MV-4-11 (cell line): ENCODE measurements at regions not wholly inside any gene's neighbourhood (a gene's known extent, or its start where the extent isn't known, plus 50 kb on each side); places are given as distances from the start of the nearest gene placed in this dataset.

Source experiments
- DNase-seq: peaks from one replicate; lab custom pipeline; 2025; lab: John Stamatoyannopoulos, UW

DNA sequence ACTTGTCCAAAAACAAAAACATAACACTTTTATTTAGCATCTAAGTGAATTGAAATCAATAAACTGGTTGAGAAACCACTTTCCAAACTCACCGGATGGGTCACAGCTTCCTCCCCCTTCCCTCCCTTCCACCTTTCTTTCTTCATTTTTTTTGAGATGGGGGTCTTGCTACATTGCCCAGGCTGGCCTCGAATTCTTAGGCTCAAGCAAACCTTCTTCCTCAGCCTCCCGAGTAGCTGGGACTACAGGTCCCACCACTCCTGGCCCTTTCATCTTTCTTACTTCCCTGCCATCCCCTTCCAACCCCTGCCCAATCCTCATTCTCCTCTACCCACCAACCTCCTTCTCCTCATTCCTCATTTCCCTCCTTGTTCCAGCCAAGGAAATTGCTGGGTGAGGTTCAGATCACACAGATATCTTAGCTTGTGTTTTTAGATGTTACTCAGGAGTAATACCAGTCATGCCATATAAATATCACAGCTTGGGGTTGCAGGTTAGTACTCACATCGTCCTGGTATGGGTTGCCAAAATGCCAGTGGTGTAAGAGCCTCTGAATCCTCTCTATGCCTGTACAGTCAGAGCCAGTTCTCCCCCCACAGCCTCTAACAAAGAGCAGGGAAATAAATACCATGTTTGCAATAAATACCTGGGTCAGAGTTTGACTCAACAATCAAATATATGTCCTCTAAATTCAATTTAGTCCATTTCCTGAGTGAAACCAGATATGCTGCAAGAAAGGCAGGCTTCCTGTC lies 132.7 kb upstream of the NDUFV2 start:
- DNase-seq = no peak

DNA sequence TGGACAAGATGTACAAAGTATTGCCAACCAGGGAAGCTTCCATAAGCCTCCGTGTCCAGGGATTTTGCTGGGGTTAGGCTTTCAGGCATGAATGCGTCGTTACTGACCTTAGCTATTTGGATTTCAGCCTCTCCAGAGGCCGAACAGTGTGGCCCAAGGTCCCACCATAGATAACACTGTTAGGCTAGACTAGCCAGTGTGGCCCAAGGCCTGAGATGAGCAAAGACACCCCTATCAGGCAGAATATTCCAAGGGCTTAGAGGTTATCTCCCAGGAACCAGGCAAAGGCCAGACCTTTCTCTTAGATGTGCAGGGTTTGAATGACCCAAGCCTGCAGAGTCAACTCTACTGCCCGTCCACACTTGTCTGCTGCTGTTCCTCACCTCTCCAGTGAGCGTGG lies 131.7 kb upstream of the NDUFV2 start:
- DNase-seq = no peak

DNA sequence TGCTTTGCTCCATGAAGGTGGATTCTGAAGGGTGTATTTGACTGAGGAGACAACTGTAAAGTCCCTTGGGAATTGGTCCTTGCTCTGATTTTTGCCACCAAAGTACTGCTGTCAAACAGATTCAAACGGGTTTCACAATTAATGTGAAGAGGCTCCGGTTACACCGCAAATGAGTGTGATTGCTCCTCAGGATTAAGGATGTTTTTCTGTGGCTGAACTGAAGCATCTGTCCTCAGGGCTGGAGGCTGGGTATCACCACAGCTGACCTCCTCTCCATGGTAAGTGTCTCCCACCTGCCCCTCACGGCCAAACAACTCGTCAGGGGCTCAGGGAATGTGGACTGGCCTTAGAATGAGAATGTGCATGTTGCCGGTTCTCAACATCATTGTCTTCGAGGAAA lies 130.4 kb upstream of the NDUFV2 start:
- DNase-seq = no peak

DNA sequence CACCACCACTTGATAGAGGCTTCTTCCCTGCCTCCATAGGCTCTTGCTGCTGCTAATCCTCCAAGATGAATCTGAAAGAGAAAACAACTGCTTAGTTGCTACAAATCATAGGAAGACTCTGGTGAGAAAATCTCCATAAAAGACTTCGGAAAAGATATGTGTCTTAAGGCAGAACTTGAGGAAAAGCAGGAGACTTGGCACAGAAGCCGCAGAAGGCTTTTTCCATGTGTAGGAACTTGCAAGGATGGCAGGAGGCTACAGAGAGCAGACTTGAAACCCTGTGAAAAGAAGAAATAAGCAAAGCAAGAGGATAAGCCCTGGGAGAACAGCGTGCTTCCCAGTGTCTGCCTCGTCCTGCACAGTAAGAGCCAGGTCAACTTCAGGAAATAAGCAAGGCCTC lies 128.2 kb upstream of the NDUFV2 start:
- no peak for DNase-seq

DNA sequence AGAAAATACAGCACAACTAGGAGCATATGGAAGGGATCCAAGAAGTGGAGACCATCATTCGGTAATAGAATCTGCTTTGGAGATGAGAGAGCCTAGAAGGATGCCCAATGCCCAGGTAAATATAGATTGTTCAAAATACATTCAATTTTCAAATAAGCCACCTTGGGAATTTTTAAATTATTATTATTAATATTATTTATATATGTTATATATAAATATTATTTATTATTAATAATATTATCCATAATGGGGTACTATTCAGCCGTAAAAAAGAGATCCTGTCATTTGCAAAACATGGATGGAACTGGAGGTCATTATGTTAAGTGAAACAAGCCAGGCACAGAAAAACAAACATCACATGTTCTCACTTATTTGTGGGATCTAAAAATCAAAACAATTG lies 127.8 kb upstream of the NDUFV2 start:
- DNase-seq = no peak

DNA sequence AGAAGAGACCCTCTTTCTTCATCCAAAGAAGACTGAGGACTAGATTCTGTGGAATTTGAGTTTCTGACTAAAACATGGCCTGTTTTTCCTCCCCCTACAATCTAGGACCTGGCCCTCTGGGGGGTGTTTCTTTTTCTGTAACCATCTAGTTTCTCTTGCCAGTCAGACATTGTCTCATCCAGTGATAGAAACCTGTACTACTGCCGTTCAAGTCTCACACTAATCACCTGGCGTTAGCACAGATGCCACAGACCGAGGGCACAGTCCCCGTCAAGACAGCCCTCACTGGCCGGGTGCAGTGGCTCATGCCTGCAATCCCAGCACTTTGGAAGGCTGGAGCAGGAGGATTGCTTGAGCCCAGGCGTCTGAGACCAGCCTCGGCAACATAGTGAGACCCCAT lies 126.9 kb upstream of the NDUFV2 start:
- no peak for DNase-seq

DNA sequence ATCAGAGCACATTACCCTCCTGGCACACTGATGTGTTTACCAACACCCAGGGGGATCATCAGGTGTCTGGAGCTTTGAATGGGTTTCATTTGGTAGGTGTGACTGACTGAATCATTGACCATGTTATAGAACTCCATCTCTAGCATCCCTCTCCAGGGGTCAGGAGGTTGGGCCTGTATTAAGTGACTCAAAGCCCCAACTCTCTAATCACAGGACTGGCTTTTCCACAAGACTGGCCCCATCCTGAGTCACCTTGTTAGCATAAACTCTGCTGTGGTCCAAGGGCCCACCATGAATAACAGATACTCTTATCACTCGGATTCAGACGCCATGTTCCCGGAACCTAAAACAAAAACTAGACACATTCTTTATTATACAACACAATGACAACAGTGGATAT lies 125.9 kb upstream of the NDUFV2 start:
- DNase-seq = no peak

DNA sequence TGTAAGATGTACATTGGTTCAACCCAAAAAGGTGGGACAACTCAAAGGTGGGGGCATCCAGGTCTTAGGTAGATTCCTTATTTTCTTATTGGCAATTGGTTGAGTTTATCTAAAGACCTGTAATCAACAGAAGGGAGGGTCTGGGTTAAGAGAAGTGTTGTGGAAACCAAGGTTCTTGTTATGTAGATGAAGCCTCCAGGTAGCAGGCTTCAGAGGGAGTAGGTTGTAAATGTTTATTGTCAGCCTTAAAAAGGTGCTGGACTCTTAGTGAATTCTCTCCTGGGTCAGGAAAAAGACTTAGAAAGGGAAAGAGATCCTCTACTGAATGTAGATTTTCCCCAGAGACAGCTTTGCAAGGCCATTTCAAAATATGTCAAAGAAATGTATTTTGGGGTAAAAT lies 125.3 kb upstream of the NDUFV2 start:
- no peak for DNase-seq

DNA sequence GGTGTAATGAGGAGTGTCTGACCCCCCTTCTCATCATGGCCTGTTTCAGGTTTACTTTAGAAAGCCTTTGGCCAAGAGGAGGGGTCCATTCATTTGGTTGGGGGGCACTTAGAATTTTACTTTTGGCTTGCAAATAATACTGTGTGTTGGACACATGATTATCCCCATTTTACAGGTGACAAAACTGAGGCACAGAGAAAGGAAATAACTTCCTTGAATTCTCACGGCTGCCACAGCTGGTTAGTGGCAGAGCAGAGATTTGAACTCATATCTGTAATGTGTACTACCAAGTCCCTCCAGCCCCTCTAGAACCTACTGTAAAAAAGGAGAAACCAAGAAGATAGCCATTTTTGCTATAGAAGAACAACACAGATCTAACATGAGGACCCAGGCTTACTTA lies 124.8 kb upstream of the NDUFV2 start:
- no peak for DNase-seq

DNA sequence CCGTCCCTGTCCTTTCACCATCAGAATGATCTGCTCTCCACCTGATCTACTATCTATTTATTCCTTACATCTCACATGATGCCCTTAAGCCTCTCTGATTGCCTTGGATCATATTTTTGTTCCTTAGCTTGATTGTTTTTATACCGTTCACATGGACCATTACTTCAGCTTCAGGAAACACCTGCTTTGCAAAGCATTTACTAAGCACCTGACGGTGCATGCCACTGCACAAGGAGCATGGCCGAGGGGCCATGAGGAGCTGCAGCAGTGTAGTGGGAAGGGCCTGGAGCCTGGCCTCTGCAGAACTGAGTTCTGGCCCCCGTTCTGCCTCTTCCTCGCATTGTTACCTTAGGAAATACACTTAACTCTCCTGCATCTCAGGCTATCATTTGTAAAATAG lies 124.1 kb upstream of the NDUFV2 start:
- DNase-seq = no peak

DNA sequence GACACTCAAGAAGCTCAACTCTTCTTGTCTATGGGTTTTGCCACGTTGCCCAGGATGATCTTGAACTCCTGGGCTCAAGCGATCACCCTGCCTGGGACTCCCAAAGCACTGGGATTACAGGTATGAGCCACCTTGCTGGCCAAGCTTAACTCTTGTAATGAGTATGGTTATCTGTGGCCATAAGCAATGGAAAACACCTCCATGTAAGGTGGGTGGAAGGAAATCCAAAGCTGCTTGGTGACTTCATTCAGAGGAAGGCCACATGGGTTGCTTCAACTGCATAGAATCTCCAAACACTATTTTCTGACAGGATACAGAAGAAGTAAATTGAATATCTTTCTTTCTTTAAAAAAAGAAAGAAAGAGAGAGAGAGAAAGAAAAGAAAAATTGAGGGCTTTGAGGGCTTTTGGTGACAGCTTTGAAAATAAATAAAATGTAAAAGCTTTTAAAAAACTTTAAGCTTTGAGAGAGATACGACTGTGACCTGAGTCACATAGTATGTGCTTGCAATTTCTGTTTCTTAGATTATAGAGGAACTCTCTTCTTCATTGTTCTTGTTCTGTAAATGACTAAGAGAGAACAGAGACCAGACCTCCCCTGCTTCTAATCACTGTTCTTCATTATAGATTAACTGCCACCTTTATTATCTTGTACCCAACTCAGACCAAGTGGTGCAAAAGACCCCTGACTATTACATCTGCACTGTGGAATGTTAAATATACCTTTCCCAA lies 123.1 kb upstream of the NDUFV2 start:
- no peak for DNase-seq

DNA sequence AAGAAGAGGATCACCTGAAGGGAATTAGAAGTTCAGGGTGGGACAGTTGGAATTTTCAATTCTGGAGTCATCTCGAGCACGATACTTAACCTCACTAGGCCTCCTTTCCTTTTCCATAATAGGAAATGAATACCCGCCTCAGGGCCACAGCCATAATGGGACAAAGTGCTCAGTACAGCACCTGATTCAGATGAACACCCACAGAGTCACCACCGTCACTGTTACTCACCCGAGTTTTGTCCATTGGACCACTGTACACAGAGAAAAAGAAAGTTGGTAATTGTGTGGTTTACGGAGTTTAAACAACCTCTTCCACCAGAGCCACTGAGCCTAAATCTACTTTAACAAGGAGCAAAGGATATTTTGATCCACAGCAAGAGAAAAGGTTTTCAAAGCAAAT lies 122.0 kb upstream of the NDUFV2 start:
- DNase-seq = no peak

DNA sequence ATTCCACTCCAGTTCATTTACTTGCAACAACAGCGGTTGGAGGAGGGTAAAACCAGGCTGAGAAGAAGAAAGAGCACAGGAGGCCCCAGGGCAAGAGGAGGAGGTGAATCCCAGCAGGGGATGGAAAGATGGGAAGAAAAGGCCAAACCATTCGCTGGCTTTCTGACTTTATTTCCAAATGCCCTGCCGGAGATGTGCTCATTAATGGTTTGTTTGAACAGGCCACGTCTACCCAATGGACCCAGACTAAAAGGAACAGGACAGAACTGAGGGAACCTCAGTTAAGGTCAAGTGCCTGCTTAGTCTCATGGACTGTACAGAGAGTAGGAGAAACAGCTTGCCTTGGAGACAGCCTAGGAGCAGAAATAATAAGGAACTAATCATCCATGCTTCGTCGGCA lies 121.6 kb upstream of the NDUFV2 start:
- DNase-seq = no peak

DNA sequence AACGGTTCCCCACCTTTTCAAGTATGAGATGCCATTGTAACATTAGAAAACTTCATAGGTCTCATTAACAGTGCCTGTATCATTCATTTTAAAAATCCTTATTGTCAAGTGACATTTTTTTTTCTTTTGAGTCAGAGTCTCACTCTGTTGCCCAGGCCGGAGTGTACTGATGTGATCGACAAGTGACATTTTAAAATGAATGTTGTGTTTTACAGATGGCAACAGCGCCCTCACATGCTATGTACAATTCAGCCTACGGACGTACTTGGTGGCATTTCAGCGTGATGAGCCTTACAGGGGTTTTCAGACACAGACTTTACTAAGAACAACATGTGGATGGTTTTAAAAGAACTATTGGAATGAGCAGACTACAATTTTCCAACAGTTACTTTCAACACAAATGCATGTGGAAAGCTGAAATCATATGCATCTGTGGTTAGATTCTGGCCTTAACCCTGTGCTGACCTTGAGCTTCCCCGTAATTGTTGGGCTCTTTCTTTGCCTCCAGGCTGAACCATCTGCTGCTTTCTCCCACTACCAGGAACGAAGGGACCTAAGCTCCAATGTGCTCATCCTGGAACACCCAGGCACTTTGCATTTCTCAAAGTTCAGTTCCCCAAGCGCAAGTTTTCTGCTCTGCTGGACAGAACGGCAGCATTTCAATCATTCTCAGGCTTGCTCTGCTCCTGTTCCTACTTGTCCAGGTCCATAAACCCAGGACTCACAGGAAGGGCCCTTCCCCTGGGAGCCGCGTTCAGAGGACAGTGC lies 119.9 kb upstream of the NDUFV2 start:
- DNase-seq = peak; percentile 24

DNA sequence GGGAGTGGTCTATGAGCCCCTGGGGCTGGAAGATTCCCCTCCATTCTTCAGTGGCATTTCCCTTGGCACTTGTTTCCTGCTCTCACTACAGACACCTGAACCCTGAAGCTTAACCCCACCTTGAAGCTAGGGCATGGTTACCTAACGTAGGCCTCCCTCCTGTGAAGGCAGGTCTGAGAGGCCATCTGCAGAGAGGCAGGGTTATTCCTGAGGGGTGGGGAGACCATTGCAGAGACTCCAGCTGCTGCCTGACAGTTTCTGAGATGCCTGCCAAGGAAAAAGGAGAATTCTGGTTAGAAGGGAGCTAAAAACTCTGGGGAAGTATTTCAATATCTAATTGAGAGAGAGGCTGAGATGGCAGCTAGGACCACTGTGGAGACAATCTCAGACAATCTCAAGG lies 119.3 kb upstream of the NDUFV2 start:
- no peak for DNase-seq

DNA sequence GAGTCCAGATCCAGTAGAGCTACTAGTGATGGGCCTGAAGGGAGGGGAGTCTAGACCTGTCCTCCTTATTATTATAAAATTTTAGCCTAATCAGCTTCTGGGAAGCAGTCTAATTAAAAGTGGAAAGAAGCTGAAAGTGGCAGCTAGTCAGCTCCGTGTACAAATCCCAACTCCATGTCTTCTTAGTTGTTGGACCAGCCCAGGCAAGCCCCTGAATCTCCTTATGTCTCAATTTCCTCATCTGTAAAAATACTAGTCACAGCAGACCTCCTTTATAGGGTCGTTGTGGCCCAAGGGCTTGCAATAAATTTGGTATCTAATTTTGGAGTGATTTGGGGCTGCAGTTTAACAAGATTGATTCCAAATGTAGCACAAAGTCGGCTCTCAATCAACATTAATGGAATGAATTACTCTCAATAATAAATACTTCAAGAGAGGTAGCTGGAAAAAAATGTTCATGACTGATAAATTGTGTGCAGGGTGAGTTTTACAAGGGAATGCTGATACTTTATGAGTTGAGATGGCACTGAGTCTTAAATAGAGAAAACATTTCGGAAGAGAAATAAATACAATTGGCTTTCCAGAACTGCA lies 118.3 kb upstream of the NDUFV2 start:
- no peak for DNase-seq

DNA sequence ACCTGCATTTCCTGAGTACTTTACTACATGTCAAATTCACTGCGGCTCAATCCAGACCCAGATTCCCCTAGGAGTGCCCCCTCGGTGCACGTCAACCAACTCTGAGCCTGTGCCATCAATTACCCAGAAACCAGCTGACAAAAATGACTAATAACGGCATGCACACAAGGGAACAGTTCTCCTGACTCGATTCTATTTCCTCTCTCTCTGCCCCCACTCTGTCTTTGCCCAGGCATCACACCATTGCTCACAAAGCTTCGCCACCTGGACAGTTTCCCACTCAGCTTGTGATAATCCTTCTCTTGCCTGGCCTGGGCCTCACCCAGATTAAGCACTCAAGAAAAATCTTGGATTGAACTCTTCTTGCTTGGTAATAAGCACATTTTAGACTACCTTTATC lies 115.3 kb upstream of the NDUFV2 start:
- DNase-seq = no peak

DNA sequence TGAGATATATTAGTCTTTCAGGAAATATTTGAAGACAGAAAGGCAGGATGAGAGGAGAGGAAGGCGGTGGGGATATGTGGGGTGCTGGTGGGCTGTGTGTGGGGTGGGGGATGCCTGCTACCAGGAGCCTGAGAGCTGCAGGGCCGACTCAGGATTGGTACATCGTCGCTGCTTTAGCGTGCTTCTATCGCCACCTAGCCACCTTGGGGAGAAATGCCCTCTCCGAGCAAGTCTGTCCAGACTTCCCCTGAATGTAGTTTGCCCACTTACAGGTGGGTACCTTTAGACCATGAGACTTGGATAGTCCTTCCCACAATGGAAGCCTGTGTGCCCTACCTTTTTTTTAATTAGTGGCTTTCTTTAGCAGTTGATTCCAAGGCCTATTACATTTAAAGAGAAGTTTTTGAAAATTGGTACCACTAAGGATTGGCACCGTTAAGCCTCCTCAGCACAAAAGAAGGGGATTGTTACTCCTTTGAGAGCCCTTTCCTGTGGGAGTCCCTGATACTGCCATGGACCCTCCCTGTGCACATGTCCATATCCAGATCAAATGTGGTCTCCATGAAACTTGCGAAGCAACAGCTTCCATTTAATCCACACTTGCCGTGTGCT lies 114.1 kb upstream of the NDUFV2 start:
- peak; percentile 35 for DNase-seq

DNA sequence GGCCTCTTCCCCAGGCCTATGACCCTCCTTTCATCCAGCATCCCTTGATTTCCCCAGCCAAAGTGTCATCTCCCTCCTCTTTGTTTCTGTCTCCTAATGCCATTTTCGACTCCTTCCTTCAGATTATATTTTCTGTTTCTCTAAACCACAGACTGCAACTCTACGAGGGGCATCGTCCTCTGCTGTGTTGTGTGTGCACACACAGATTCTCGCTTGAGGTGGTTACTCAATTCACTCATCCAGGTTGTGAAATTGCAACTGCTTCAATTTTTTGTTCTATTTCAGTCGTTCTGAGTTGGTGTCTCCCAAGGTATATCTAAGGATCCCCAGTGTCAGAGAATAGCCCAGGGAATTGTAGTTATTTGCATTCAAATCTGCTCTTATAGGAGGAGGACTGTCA lies 113.5 kb upstream of the NDUFV2 start:
- peak; percentile 54 for DNase-seq

DNA sequence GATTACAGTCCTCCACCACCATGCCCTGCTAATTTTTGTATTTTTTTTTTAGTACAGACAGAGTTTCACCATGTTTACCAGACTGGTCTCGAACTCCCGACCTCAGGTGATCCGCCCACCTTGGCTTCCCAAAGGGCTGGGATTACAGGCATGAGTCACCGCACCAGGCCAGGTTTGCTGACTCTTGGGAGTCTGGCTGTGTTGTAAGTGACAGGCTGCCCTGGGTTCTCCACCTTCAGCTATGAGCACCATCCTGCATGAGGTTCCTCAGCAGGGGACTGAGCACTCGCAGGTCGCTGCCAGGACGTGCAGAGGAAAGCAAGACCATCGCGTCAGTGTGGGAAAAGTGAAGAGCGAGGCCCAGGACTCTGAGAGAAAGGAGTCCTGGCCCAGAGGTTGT lies 112.6 kb upstream of the NDUFV2 start:
- DNase-seq = no peak

DNA sequence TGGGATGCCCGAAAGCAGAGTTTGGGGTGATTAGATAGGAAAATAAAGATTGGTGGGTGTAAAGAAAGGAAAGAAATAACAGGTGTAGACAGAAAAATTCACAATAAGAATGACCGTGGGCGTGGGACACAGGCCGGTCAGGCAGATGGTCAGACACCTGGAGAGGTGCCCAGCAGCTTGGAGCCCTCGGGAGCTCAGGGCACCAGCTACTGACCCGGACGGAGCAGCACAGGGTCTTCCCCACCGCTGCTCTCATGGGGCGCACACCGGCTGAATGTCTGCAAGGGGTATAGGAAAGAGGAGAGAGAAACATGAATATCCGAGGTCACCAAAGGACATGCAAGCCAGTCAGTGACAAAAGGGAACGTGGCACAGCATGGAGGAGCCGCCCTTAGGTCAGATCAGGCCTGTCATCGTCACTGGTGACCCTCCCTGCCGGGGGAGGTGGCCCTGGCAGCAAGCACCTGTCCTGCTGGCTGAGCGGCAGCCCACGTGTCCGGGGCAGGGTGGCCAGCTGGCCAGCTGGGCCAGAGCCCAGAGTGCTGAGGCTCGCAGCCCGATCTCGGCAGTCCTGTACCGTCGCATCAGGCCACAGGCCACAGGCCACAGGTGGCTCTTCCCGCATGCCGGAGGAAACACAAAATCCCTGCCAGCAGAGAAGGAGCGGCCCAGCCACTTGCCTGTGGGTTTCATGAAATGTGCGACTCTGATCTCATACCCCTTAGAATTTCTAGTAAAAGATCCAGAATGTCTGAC lies 112.0 kb upstream of the NDUFV2 start:
- no peak for DNase-seq

DNA sequence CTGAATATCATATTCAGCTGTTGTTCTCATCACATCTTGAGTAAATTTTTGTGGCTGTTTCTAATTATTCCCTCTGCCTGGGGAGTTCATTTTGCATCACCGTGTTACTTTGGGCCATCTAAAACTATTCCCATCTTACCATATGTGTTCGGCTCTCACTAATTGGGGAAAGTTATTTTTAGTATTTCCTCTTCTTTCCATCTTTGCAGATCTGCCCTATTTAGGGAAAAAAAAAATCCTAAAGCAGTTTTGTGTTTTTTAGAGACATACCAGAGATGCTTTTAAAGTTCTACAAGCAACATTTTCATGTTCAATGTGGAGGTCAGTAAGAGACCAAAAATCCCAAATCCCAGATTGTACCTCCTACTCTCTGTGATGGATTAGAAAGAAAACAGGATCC lies 111.3 kb upstream of the NDUFV2 start:
- DNase-seq = no peak
